Activated CD4-positive, alpha-beta memory T cell treated with anti-CD3 and anti-CD28 coated beads for 36 hours (primary cell): ENCODE measurements at regions not wholly inside any gene's neighbourhood (a gene's known extent, or its start where the extent isn't known, plus 50 kb on each side); places are given as distances from the start of the nearest gene placed in this dataset.

ENCODE experiments used
- CTCF ChIA-PET: fragments of 350-600 bp; sonication (Branson Sonifier 250); formaldehyde crosslinking; loops from one replicate; lab custom pipeline; 2021; ENCODE audit warnings: antibody characterized with exemption, inconsistent platforms; lab: Charles Lee
- POLR2A ChIA-PET: fragments of 350-600 bp; sonication (Branson Sonifier 250); formaldehyde crosslinking; loops from one replicate; lab custom pipeline; 2021; ENCODE audit warnings: antibody characterized with exemption; lab: Charles Lee
- DNase-seq: peaks from one replicate; pipeline ENCODE4 v3.0.0-alpha.2; 2020
- H3K27ac Mint-ChIP-seq: one replicate; pipeline ENCODE4 v1.8.0; 2021; ENCODE audit warnings: mixed read lengths
- H3K27me3 Mint-ChIP-seq: one replicate; pipeline ENCODE4 v1.8.0; 2021; ENCODE audit warnings: mixed read lengths
- H3K36me3 Mint-ChIP-seq: one replicate; pipeline ENCODE4 v1.8.0; 2021; ENCODE audit warnings: mixed read lengths
- H3K4me1 Mint-ChIP-seq: one replicate; pipeline ENCODE4 v1.8.0; 2021; ENCODE audit warnings: low read depth, mixed read lengths
- H3K4me3 Mint-ChIP-seq: one replicate; pipeline ENCODE4 v1.8.0; 2021; ENCODE audit warnings: mild to moderate bottlenecking, mixed read lengths
- H3K9me3 Mint-ChIP-seq: one replicate; pipeline ENCODE4 v1.8.0; 2021; ENCODE audit warnings: mixed read lengths
- intact Hi-C: fragments of 100-400 bp; cut with micrococcal nuclease; formaldehyde crosslinking; loops from one replicate; pipeline ENCODE4 v1.15.1; 2023

DNA sequence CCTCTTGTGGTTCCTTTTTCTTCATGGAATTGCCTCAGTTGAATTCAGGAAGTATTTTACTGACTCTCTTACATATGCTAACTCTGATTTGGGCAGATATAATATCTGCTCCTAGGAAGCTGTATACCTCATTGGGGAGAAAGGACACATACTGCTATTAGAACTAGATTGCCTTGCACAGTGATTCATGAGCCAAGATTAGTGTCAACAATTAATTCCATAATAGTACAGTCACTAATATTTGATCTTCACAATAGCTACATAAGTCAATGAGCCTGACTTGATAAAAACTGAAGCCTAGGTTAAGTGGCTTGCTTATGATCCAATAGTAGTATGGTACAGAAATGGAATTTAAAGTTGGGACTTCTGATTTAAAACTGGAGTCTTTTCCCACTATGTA lies 127.6 kb downstream of the ETAA1 start:
- POLR2A ChIA-PET = no interaction called here
- no peaks in the 10 kb centered on the region for H3K27me3 Mint-ChIP-seq
- CTCF ChIA-PET = no interaction called here

GRCh38 chr2:67526283-67526682 lies 129.2 kb downstream of the ETAA1 start:
- Mint-ChIP-seq H3K9me3 (no peaks in the 10 kb centered on the region), H3K27ac (no peak overlapping the region), H3K4me1 (no peaks in the 10 kb centered on the region), H3K4me3 (no peak overlapping the region), H3K36me3 (no peaks in the 10 kb centered on the region), H3K27me3 (no peaks in the 10 kb centered on the region)
- intact Hi-C loops = no loop called here
- CTCF ChIA-PET = no interaction called here
- DNase-seq = no peak
- POLR2A ChIA-PET = no interaction called here

More for the DNA sequence above, 127.6 kb downstream of the ETAA1 start:
- Mint-ChIP-seq H3K9me3 (no peaks in the 10 kb centered on the region), H3K4me1 (no peaks in the 10 kb centered on the region), H3K27ac (no peak overlapping the region), H3K4me3 (no peak overlapping the region), H3K36me3 (no peaks in the 10 kb centered on the region)
- DNase-seq = no peak
- intact Hi-C loops = no loop called here

- intact Hi-C loops = no loop called here
- no peak overlapping the region for H3K27ac Mint-ChIP-seq
- ChIA-PET POLR2A (no interaction called here), CTCF (no interaction called here)
- no peaks in the 10 kb centered on the region for H3K4me1 Mint-ChIP-seq
- no peaks in the 10 kb centered on the region for H3K36me3 Mint-ChIP-seq
- no peaks in the 10 kb centered on the region for H3K9me3 Mint-ChIP-seq
- no peak for DNase-seq
- no peak overlapping the region for H3K4me3 Mint-ChIP-seq
- no peaks in the 10 kb centered on the region for H3K27me3 Mint-ChIP-seq
Measured at GRCh38 chr2:67528320-67528719, 131.2 kb downstream of the ETAA1 start.

DNA sequence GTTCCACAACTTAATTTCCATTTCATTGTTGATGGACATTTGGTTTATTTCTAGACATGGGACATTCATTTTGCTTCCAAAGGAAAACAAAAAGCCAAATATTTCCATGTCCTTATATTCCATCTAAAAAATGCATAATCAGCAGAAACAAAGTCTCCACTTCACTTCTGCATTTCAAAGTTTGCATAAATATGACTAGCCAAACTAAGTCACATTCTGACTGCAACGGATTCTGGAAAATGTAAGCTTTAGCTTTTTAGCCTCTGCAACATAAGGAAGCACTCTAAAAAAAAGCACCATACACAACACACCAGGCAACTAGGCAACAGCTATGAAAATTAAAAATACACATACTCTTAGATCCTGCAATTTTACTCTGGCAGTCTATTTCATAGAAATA lies 135.3 kb downstream of the ETAA1 start:
- Mint-ChIP-seq H3K4me3 (no peak overlapping the region), H3K4me1 (no peaks in the 10 kb centered on the region), H3K9me3 (peaks cover 4% of the 10 kb centered on the region), H3K36me3 (no peaks in the 10 kb centered on the region), H3K27me3 (no peaks in the 10 kb centered on the region), H3K27ac (no peak overlapping the region)
- ChIA-PET POLR2A (no interaction called here), CTCF (no interaction called here)
- DNase-seq = no peak
- intact Hi-C loops = no loop called here

DNA sequence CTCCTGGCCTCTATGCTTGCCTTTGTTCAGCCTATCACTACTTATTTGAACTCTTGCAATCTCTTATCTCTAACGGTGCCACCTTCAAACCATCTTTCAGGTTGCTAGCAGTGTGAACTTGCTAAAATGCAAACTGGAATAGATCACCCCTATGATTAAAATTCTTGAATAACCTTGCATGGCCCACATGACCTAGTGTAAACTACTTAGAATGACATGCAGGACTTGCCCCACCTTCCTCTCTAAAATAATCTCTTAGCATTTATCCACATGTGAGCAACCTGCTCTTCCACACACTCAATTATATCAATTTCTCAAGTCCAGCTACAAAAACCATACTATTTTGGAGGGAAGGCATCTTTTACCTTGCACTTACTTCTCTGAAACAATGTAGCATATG lies 137.6 kb downstream of the ETAA1 start:
- DNase-seq = no peak
- H3K27me3 Mint-ChIP-seq = peaks cover 2% of the 10 kb centered on the region
- peaks cover 21% of the 10 kb centered on the region for H3K9me3 Mint-ChIP-seq
- H3K36me3 Mint-ChIP-seq = no peaks in the 10 kb centered on the region
- ChIA-PET POLR2A (no interaction called here), CTCF (no interaction called here)
- intact Hi-C loops = no loop called here
- H3K4me1 Mint-ChIP-seq = no peaks in the 10 kb centered on the region
- no peak overlapping the region for H3K27ac Mint-ChIP-seq
- H3K4me3 Mint-ChIP-seq = no peak overlapping the region

DNA sequence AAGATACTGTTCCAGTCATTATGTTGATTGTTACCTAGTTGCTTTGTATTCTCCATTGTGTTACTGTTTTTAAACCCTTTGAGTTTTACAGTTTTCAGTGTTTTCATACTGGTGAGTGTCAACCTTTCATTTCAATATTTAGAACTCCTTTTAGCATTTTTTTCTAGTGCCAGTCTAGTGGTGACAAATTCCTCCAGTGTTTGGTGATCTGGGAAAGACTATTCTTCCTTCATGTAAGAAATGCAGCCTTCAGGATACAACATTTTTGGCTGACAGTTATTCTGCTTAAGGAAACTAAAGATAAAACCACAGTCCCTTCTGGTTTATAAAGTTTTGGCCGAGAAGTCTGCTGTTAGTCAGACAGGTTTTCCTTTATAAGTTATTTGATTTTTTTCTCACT lies 143.8 kb downstream of the ETAA1 start:
- Mint-ChIP-seq H3K27me3 (peaks cover 2% of the 10 kb centered on the region), H3K4me3 (no peak overlapping the region), H3K36me3 (no peaks in the 10 kb centered on the region), H3K27ac (no peak overlapping the region), H3K4me1 (no peaks in the 10 kb centered on the region), H3K9me3 (peaks cover 29% of the 10 kb centered on the region)
- intact Hi-C loops = no loop called here
- ChIA-PET POLR2A (no interaction called here), CTCF (no interaction called here)
- DNase-seq = no peak

GRCh38 chr2:67544286-67544685 lies 147.2 kb downstream of the ETAA1 start:
- ChIA-PET CTCF (no interaction called here), POLR2A (no interaction called here)
- no peaks in the 10 kb centered on the region for H3K36me3 Mint-ChIP-seq
- intact Hi-C loops = no loop called here
- no peaks in the 10 kb centered on the region for H3K4me1 Mint-ChIP-seq
- no peak overlapping the region for H3K27ac Mint-ChIP-seq
- peaks cover 1% of the 10 kb centered on the region for H3K27me3 Mint-ChIP-seq
- H3K4me3 Mint-ChIP-seq = no peak overlapping the region
- peaks cover 8% of the 10 kb centered on the region for H3K9me3 Mint-ChIP-seq
- DNase-seq = no peak

DNA sequence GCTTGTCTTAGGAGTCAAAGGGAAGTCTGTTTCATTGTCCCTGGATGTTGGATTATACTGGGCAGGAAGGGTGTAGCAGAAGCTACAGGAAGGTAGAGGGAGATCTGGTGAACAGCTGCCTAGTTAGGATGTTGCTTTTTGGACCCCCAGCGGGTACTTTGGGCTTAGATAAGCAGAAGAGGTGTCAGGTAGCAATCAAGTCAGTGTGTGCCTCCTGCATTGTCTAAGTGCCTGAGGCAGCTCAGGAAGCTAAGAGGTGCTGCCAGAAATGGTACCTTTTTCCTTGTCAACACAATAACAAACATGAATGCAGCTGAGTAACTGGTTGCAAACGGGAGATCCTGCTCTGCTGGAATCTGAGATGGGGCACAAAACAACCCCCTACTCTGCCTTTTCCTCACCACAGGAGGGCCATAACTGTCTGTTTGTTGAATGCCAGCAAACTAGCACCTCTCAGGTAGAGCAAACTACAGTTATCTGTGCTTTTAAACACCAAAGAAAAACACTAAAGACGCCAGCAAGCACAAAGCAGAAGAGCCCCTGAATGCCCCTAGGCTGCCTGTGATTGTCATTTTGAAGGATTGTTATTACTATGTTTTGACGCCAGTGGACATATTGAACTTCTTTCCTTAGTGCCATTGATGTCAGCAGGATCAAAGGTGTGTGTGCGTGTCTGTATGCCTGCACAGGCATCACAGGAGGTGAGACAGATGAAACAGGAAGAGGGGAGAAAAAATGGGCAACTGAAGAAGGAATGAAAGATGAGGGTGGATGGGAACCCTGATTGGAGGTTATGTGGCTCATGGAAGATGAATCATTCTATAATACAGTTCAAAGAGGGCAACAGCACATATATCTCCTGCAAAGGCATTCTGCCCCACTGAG lies 151.4 kb downstream of the ETAA1 start:
- no peak for DNase-seq
- Mint-ChIP-seq H3K27me3 (peaks cover 1% of the 10 kb centered on the region), H3K4me1 (no peaks in the 10 kb centered on the region), H3K4me3 (no peak overlapping the region), H3K36me3 (no peaks in the 10 kb centered on the region), H3K27ac (no peak overlapping the region), H3K9me3 (no peaks in the 10 kb centered on the region)
- intact Hi-C loops = no loop called here
- POLR2A ChIA-PET = no interaction called here
- CTCF ChIA-PET = no interaction called here

DNA sequence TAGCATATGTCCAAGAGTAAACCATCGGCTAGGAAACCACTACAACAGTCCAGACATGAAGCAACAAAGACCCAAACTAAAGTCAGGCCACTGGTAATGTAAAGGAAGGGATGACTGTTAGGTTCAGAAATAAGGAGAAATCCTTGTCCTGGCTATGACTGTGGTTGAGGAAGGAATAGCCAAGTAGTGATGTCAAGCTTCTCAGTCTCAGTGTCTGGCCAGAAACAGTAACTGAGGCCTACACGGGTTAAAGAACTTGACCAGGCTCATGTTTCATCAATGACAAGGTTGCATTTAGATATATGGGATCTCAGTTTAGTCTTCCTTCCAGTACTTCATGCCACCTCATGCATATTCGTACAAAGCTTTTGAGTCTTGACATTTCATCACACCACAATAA lies 162.0 kb downstream of the ETAA1 start:
- ChIA-PET POLR2A (no interaction called here), CTCF (no interaction called here)
- Mint-ChIP-seq H3K4me3 (no peak overlapping the region), H3K27me3 (no peaks in the 10 kb centered on the region), H3K4me1 (no peaks in the 10 kb centered on the region), H3K27ac (no peak overlapping the region), H3K36me3 (no peaks in the 10 kb centered on the region), H3K9me3 (no peaks in the 10 kb centered on the region)
- DNase-seq = no peak
- intact Hi-C loops = no loop called here

DNA sequence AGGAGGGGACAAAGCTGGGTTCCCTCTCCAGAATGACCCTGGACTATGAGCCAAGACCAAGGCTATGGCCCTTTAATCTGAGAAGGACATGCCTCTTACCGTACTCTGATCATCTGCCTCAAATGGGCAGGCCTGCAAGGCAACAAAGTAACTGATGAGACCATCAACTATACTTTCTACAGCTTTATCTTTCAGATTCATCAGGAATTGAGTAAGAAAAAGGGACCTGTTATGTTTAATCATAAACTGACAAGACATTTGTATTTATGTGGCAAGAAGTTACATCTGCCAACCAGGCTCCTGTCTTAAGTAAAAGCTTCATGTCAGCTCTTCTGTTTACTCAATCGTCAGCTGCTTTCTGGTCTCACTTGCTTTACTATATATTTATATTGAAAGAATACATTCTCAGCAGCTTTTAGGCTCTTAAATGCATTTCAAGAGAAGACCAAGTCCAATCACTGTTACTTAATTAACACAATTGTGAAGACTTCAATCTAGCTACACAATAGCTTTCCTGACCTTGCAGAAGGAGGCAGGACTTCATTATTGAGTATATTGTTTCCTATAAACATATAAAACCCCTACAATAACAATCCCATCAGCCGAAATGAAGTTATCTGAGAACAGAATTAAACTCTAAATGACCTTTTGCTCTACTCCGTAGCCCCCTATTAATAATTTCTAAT lies 163.8 kb downstream of the ETAA1 start:
- H3K9me3 Mint-ChIP-seq = no peaks in the 10 kb centered on the region
- no peak overlapping the region for H3K27ac Mint-ChIP-seq
- intact Hi-C loops = no loop called here
- CTCF ChIA-PET = no interaction called here
- no peaks in the 10 kb centered on the region for H3K27me3 Mint-ChIP-seq
- DNase-seq = no peak
- H3K4me3 Mint-ChIP-seq = no peak overlapping the region
- H3K4me1 Mint-ChIP-seq = no peaks in the 10 kb centered on the region
- H3K36me3 Mint-ChIP-seq = no peaks in the 10 kb centered on the region
- POLR2A ChIA-PET = no interaction called here

- ChIA-PET CTCF (no interaction called here), POLR2A (no interaction called here)
- Mint-ChIP-seq H3K27ac (no peak overlapping the region), H3K27me3 (no peaks in the 10 kb centered on the region), H3K9me3 (no peaks in the 10 kb centered on the region), H3K36me3 (no peaks in the 10 kb centered on the region), H3K4me3 (no peak overlapping the region), H3K4me1 (no peaks in the 10 kb centered on the region)
- DNase-seq = no peak
- intact Hi-C loops = no loop called here
Measured at GRCh38 chr2:67561457-67561965, 164.4 kb downstream of the ETAA1 start.

GRCh38 chr2:67564076-67564475 lies 166.9 kb downstream of the ETAA1 start:
- intact Hi-C loops = no loop called here
- Mint-ChIP-seq H3K4me3 (no peak overlapping the region), H3K4me1 (no peaks in the 10 kb centered on the region), H3K9me3 (no peaks in the 10 kb centered on the region), H3K27me3 (no peaks in the 10 kb centered on the region), H3K27ac (no peak overlapping the region), H3K36me3 (no peaks in the 10 kb centered on the region)
- ChIA-PET CTCF (no interaction called here), POLR2A (no interaction called here)
- DNase-seq = no peak

- Mint-ChIP-seq H3K9me3 (no peaks in the 10 kb centered on the region), H3K4me1 (no peaks in the 10 kb centered on the region), H3K36me3 (no peaks in the 10 kb centered on the region), H3K27me3 (no peaks in the 10 kb centered on the region), H3K4me3 (no peak overlapping the region), H3K27ac (no peak overlapping the region)
- no peak for DNase-seq
- intact Hi-C loops = no loop called here
- ChIA-PET POLR2A (no interaction called here), CTCF (no interaction called here)
Measured at GRCh38 chr2:67564626-67565025, 167.5 kb downstream of the ETAA1 start.
